D721Med (cell line): ENCODE measurements at regions not wholly inside any gene's neighbourhood (a gene's known extent, or its start where the extent isn't known, plus 50 kb on each side); places are given as distances from the start of the nearest gene placed in this dataset.
A peak's percentile ranks its signal among the peaks of the same experiment; 100 is the strongest.
"Not testable (repeated sequence)": the region's sequence is repeated elsewhere in the genome, so short reads cannot be mapped to it uniquely, and the experiment has no call there.

Experiments used
- DNase-seq: peaks from one replicate; pipeline ENCODE4 v3.0.0; 2011; ENCODE audit warnings: low spot score; ENCODE audit not compliant: insufficient read length
- FAIRE-seq: peaks from 2 replicates; lab custom pipeline; 2011; peaks lifted over from hg19 to GRCh38; lab: Jason Lieb, UNC
- TF ChIP-seq, protein P1 (sequence below): IDR thresholded peaks from 2 replicates; pipeline ENCODE4 v1.5.1; 2012; ENCODE audit warnings: mild to moderate bottlenecking, control low read depth; ENCODE audit not compliant: insufficient read depth; ENCODE audit errors: missing control alignments

DNA sequence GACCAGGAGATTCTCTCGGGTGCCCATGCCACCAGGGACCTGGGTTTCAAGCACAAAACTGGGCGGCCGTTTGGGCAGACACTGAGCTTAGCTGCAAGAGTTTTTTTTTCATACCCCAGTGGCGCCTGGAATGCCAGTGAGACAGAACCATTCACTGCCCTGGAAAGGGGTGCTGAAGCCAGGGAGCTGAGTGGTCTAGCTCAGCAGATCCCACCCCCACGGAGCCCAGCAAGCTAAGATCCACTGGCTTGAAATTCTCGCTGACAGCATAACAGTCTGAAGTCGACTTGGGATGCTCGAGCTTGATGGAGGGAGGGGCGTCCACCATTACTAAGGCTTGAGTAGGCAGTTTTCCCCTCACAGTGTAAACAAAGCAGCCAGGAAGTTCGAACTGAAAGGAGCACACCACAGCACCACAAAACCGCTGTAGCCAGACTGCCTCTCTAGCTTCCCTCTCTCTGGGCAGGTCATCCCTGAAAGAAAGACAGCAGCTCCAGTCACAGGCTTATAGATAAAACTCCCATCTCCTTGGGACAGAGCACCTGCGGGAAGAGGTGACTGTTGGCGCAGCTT lies 157.7 kb downstream of the GIPC2 start:
- FAIRE-seq, result not testable (repeated sequence)

DNA sequence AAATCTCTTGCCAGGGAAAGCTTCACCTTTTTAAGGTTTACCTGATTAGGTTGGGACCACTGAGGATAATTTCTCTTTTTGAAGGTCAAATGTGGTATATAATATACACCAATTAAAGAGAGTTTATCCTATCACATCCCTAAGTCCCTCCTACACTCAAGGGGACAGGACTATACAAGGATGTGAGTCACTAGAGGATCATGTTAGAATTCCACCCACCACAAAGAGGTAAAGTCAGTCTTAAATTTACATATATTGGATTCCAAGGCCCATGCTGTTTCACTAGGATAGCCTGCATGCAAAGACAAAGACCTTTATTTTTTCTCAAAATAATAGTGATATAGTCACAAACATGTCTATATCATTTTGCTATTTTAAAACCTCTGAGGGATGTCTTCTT lies 164.4 kb downstream of the GIPC2 start:
- TF ChIP-seq, protein P1, sequence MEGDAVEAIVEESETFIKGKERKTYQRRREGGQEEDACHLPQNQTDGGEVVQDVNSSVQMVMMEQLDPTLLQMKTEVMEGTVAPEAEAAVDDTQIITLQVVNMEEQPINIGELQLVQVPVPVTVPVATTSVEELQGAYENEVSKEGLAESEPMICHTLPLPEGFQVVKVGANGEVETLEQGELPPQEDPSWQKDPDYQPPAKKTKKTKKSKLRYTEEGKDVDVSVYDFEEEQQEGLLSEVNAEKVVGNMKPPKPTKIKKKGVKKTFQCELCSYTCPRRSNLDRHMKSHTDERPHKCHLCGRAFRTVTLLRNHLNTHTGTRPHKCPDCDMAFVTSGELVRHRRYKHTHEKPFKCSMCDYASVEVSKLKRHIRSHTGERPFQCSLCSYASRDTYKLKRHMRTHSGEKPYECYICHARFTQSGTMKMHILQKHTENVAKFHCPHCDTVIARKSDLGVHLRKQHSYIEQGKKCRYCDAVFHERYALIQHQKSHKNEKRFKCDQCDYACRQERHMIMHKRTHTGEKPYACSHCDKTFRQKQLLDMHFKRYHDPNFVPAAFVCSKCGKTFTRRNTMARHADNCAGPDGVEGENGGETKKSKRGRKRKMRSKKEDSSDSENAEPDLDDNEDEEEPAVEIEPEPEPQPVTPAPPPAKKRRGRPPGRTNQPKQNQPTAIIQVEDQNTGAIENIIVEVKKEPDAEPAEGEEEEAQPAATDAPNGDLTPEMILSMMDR, result no peak
- FAIRE-seq (no peak), DNase-seq (no peak)

More for the DNA sequence above, 157.7 kb downstream of the GIPC2 start:
- DNase-seq, result not testable (repeated sequence)

DNA sequence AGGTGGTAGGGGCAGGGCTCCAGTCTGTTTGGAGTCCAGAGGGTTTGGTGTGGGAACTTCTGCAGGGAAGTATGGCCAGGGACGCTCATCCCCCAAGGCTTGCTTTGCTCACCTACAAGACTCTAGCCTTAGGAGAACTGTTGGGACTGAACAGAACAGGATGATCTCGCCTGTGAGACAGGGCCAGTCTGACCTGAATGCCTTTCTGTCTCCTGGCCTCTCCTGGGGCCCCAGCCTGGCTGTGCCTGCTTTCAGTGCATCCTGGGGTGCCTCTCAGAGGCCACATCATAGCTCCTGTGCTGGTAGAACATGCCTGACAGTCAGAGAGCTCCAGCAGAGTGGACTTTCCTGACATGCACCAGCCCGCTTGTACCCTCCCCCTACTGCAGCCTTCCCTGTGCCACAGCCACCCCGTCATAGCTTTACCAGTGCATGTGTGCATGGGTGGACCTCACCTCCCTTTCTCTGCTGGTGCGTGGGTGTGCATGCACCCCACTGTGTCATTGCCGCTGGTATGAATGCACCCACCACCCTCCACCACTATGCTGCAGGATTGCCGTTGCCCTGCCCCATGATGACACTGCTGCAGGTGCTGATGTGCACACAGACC lies 165.8 kb downstream of the GIPC2 start:
- FAIRE-seq (no peak), DNase-seq (no peak)
- TF ChIP-seq, protein P1, result no peak

DNA sequence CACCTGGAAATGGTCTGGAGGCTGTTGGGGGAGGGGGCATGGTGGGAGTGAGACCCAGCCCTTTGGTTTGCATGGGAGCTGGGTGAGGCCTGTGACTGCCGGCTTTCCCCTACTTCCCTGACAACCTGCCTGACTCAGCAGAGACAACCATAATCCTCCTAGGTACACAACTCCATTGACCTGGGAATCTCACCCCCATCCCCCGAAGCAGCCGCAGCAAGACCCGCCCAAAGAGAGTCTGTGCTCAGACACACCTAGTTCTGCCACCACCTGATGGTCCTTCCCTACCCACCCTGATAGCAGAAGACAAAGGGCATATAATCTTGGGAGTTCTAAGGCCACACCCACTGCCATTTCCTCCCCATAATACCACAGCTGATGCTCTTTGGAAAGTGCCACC lies 168.6 kb downstream of the GIPC2 start:
- TF ChIP-seq, protein P1, result no peak
- FAIRE-seq (no peak), DNase-seq (no peak)

DNA sequence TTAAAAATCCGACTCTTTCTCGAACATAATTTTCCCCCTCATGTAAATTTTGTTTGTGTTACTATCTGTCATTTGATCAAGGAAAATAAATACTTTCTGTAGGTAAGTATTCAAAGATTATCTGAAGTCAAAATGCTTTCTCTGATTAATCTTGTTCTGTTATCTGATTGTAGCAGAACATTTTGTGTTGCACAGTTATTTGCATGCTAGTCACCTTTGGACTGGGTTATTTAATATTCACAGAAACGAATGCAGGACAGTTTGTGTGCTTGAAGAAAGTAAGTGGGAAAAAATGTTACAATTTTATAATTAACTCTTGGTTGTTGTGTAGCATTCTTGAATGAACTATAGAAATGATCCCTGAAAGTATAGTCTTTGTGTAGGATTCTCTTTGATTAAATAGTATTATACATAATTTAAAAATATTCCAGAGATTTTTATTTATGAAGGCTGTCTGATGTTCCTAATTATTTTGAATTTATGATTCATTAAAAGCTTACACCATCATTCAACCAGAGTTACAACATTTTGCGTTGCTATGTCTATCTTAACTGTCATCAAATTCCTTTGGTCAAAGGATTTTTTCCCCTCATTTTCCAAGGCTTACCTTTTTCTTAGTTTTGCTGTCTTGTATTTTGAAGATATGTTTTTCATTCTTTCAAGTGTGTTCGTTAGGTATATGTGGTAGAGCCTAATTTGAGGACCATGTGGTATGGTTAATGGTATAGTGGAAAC lies 176.6 kb downstream of the GIPC2 start:
- TF ChIP-seq, protein P1, result no peak
- peak; percentile 44 for FAIRE-seq
- DNase-seq, result no peak

DNA sequence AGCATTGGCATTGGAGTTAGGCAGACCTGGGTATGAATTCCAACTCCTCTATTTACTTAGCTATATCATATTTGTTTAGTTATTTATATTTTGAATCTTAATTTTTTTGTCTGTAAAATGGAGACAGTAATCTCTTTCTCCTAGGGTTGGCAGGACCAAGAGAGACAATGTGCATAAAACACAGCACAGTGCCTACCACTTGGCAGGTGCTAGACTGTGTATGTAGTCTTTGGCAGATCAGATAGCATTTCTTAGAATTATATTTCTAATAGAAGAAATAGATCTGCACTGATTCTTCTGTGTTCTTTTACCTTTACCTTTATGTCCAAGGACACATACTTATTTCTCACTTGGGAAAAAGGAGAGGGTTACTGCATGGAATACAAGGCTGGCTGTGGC lies 177.2 kb downstream of the GIPC2 start:
- no peak for DNase-seq
- FAIRE-seq, result no peak
- TF ChIP-seq, protein P1, result no peak

DNA sequence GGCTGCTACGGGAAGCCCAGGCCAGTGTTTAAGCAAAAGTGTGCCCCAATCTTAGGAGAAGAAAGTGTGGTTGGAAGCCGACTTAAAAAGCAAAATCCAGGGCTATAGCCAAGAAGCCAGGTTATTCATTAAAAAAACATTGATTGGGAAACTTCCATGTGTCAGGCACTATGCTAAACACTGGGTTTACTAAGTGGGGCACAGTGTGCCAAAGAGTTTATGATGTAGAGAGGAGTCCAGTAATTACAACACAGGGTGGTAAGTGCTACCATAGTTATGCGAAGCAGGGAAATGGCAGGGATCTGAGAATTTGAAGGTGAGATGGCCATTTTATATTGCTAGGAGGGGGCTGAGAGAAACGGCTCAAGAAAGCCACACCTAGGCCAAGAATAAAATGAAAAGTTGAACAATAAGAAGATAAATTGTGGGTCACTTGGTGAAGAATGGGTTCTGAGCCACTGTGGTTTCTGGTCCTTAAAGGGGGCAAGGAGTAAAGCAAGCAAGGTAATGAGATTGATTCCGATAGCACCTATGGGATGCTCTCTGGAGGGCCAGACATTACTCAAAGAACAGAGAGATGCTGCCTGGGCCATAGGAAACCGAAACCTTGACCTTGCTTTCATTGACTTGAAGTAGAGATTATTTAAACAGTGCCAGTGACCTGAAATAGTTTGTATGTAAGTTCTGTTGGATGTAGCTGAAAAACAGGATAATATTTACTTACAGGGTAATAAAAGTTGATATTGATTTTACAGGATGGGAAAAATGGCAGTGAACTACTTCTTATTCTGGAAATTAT lies 177.8 kb downstream of the GIPC2 start:
- FAIRE-seq, result no peak

More for the DNA sequence above, 177.8 kb downstream of the GIPC2 start:
- TF ChIP-seq, protein P1, result no peak
- DNase-seq, result no peak
